ENCODE measurements at regions not wholly inside any gene's neighbourhood (a gene's known extent, or its start where the extent isn't known, plus 50 kb on each side); places are given as distances from the start of the nearest gene placed in this dataset.

GRCh38 chr11:121964591-121964990, 151.4 kb downstream of the BLID start:
- TF ChIP-seq ZBTB7A (IDR thresholded peaks at IDR 0.05; ENCODE audit: low read depth) = no peak
- no peak for TF ChIP-seq TEAD4 (IDR thresholded peaks at IDR 0.05)
- no peak for TF ChIP-seq FOXM1 (IDR thresholded peaks at IDR 0.05; ENCODE audit: borderline replicate concordance, low read depth)

GRCh38 chr11:121961321-121961801, 154.7 kb downstream of the BLID start:
- TF ChIP-seq FOXM1 (IDR thresholded peaks at IDR 0.05; ENCODE audit: borderline replicate concordance, low read depth) = no peak
- no peak for TF ChIP-seq CEBPB (IDR thresholded peaks at IDR 0.05)
- TF ChIP-seq MAX (IDR thresholded peaks at IDR 0.05) = no peak
- no peak for TF ChIP-seq EP300 (IDR thresholded peaks at IDR 0.05; ENCODE audit: borderline replicate concordance)
- TF ChIP-seq NFIC (IDR thresholded peaks at IDR 0.05) = no peak
- no peak for TF ChIP-seq CREB1 (IDR thresholded peaks at IDR 0.05; ENCODE audit: low read depth)
- TF ChIP-seq, protein P1, sequence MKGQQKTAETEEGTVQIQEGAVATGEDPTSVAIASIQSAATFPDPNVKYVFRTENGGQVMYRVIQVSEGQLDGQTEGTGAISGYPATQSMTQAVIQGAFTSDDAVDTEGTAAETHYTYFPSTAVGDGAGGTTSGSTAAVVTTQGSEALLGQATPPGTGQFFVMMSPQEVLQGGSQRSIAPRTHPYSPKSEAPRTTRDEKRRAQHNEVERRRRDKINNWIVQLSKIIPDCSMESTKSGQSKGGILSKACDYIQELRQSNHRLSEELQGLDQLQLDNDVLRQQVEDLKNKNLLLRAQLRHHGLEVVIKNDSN (IDR thresholded peaks at IDR 0.05) = no peak
- TF ChIP-seq YY1 (IDR thresholded peaks at IDR 0.05; ENCODE audit: low read depth) = no peak
- no peak for TF ChIP-seq TAF1 (IDR thresholded peaks at IDR 0.05; ENCODE audit: low read depth)
- no peak for TF ChIP-seq REST (IDR thresholded peaks at IDR 0.05; ENCODE audit: low read depth)

GRCh38 chr11:121958971-121959325, 157.1 kb downstream of the BLID start:
- TF ChIP-seq TEAD4 (IDR thresholded peaks at IDR 0.05) = no peak
- TF ChIP-seq EP300 (IDR thresholded peaks at IDR 0.05; ENCODE audit: borderline replicate concordance) = no peak
- TF ChIP-seq FOXM1 (IDR thresholded peaks at IDR 0.05; ENCODE audit: borderline replicate concordance, low read depth) = no peak
- no peak for TF ChIP-seq REST (IDR thresholded peaks at IDR 0.05; ENCODE audit: low read depth)
- TF ChIP-seq YY1 (IDR thresholded peaks at IDR 0.05; ENCODE audit: low read depth) = no peak
- TF ChIP-seq RAD21 (IDR thresholded peaks at IDR 0.05; ENCODE audit: low read depth) = no peak
- TF ChIP-seq CREB1 (IDR thresholded peaks at IDR 0.05; ENCODE audit: low read depth) = no peak
- no peak for TF ChIP-seq MAX (IDR thresholded peaks at IDR 0.05)
- TF ChIP-seq TAF1 (IDR thresholded peaks at IDR 0.05; ENCODE audit: low read depth) = no peak
- no peak for TF ChIP-seq EGR1 (IDR thresholded peaks at IDR 0.05)
- TF ChIP-seq CEBPB (IDR thresholded peaks at IDR 0.05) = no peak
- TF ChIP-seq NFIC (IDR thresholded peaks at IDR 0.05) = no peak
- TF ChIP-seq TCF12 (IDR thresholded peaks at IDR 0.05; ENCODE audit: low read depth) = no peak
- TF ChIP-seq ZBTB7A (IDR thresholded peaks at IDR 0.05; ENCODE audit: low read depth) = no peak
- TF ChIP-seq, protein P1 (IDR thresholded peaks at IDR 0.05) = no peak

- TF ChIP-seq TEAD4 (IDR thresholded peaks at IDR 0.05) (no peak), NFIC (IDR thresholded peaks at IDR 0.05) (no peak), CREB1 (IDR thresholded peaks at IDR 0.05; ENCODE audit: low read depth) (no peak), ZBTB7A (IDR thresholded peaks at IDR 0.05; ENCODE audit: low read depth) (no peak), FOXM1 (IDR thresholded peaks at IDR 0.05; ENCODE audit: borderline replicate concordance, low read depth) (no peak), RAD21 (IDR thresholded peaks at IDR 0.05; ENCODE audit: low read depth) (no peak)
Observed at GRCh38 chr11:121958323-121958970, 157.6 kb downstream of the BLID start.

GRCh38 chr11:121953122-121953521, 162.9 kb downstream of the BLID start:
- no peak for TF ChIP-seq MAX (IDR thresholded peaks at IDR 0.05)
- TF ChIP-seq EP300 (IDR thresholded peaks at IDR 0.05; ENCODE audit: borderline replicate concordance) = no peak
- no peak for TF ChIP-seq CEBPB (IDR thresholded peaks at IDR 0.05)
- TF ChIP-seq TEAD4 (IDR thresholded peaks at IDR 0.05) = no peak
- TF ChIP-seq RAD21 (IDR thresholded peaks at IDR 0.05; ENCODE audit: low read depth) = no peak
- TF ChIP-seq, protein P1 (IDR thresholded peaks at IDR 0.05) = no peak
- TF ChIP-seq YY1 (IDR thresholded peaks at IDR 0.05; ENCODE audit: low read depth) = no peak
- TF ChIP-seq CREB1 (IDR thresholded peaks at IDR 0.05; ENCODE audit: low read depth) = no peak
- TF ChIP-seq FOXM1 (IDR thresholded peaks at IDR 0.05; ENCODE audit: borderline replicate concordance, low read depth) = no peak
- TF ChIP-seq REST (IDR thresholded peaks at IDR 0.05; ENCODE audit: low read depth) = no peak
- no peak for TF ChIP-seq TAF1 (IDR thresholded peaks at IDR 0.05; ENCODE audit: low read depth)
- TF ChIP-seq NFIC (IDR thresholded peaks at IDR 0.05) = no peak
